HG03060 (cell line): ENCODE measurements at regions not wholly inside any gene's neighbourhood (a gene's known extent, or its start where the extent isn't known, plus 50 kb on each side); places are given as distances from the start of the nearest gene placed in this dataset.

Experiments
- ATAC-seq: cut with Tn5 transposase; IDR thresholded peaks from one replicate; pipeline ENCODE4 v1.9.1; 2021; ENCODE audit warnings: low read depth, moderate number of reproducible peaks; ENCODE audit not compliant: unreplicated experiment

GRCh38 chr9:31799953-31800609 is 584.4 kb upstream of the ACO1 start:
- no peak for ATAC-seq

GRCh38 chr9:31807574-31808256 is 576.7 kb upstream of the ACO1 start:
- ATAC-seq: no peak

GRCh38 chr9:31808766-31809165 is 575.7 kb upstream of the ACO1 start:
- no peak for ATAC-seq

GRCh38 chr9:31820426-31820825 is 564.0 kb upstream of the ACO1 start:
- ATAC-seq: no peak

GRCh38 chr9:31821583-31821982 is 562.9 kb upstream of the ACO1 start:
- no peak for ATAC-seq

- no peak for ATAC-seq
Observed at GRCh38 chr9:31823365-31823764, 561.1 kb upstream of the ACO1 start.

GRCh38 chr9:31824860-31825259 is 559.6 kb upstream of the ACO1 start:
- no peak for ATAC-seq

GRCh38 chr9:31837211-31837610 is 547.2 kb upstream of the ACO1 start:
- ATAC-seq: no peak

- ATAC-seq: no peak
Observed at GRCh38 chr9:31839273-31839672, 545.2 kb upstream of the ACO1 start.

- no peak for ATAC-seq
Observed at GRCh38 chr9:31840702-31841101, 543.7 kb upstream of the ACO1 start.

GRCh38 chr9:31847963-31848362 is 536.5 kb upstream of the ACO1 start:
- ATAC-seq: no peak

GRCh38 chr9:31848505-31849285 is 535.7 kb upstream of the ACO1 start:
- no peak for ATAC-seq

GRCh38 chr9:31854187-31854586 is 530.3 kb upstream of the ACO1 start:
- ATAC-seq: no peak

- no peak for ATAC-seq
Observed at GRCh38 chr9:31868830-31869229, 515.6 kb upstream of the ACO1 start.

- no peak for ATAC-seq
Observed at GRCh38 chr9:31870276-31870675, 514.2 kb upstream of the ACO1 start.

GRCh38 chr9:31873722-31874121 is 510.7 kb upstream of the ACO1 start:
- ATAC-seq: no peak

- no peak for ATAC-seq
Observed at GRCh38 chr9:31894008-31894407, 490.4 kb upstream of the ACO1 start.

GRCh38 chr9:31908158-31908890 is 476.1 kb upstream of the ACO1 start:
- peak; percentile 90 for ATAC-seq

GRCh38 chr9:31908891-31909480 is 475.5 kb upstream of the ACO1 start:
- no peak for ATAC-seq

- no peak for ATAC-seq
Observed at GRCh38 chr9:31912636-31913035, 471.8 kb upstream of the ACO1 start.
